Lung (tissue), 11 donors: ENCODE measurements at regions not wholly inside any gene's neighbourhood (a gene's known extent, or its start where the extent isn't known, plus 50 kb on each side); places are given as distances from the start of the nearest gene placed in this dataset.

ENCODE experiments used
- ATAC-seq: fragments of 200-7000 bp; cut with Tn5 transposase; one replicate; pipeline ENCODE4 v1.9.1; 2020; ENCODE audit warnings: moderate number of reproducible peaks; ENCODE audit not compliant: insufficient read depth, low FRiP score
- DNase-seq, 3 donors: peaks; one replicate each; pipeline ENCODE4 v3.0.0-alpha.2; 2013 to 2017
- H3K27ac ChIP-seq, 2 donors: one replicate each; pipeline ENCODE4 v1.5.1; 2013; ENCODE audit warnings: mild to moderate bottlenecking in 2 of 2, moderate library complexity in 2 of 2, control low read depth in 1 of 2, inconsistent platforms in 1 of 2, low read depth in 1 of 2, low read length in 1 of 2
- H3K27me3 ChIP-seq, 3 donors: one replicate each; pipeline ENCODE4 v1.5.1; 2013; ENCODE audit warnings: low read length in 2 of 3; ENCODE audit not compliant: control insufficient read depth in 3 of 3, insufficient read depth in 3 of 3
- H3K36me3 ChIP-seq, 4 donors: one replicate each; pipeline ENCODE4 v1.5.1; 2013; ENCODE audit warnings: low read length in 4 of 4, mild to moderate bottlenecking in 1 of 4, moderate library complexity in 1 of 4; ENCODE audit not compliant: control insufficient read depth in 4 of 4, insufficient read depth in 4 of 4
- H3K4me1 ChIP-seq, 5 donors: one replicate each; pipeline ENCODE4 v1.5.1; 2013; ENCODE audit warnings: low read length in 5 of 5, mild to moderate bottlenecking in 2 of 5, moderate library complexity in 1 of 5; ENCODE audit not compliant: control insufficient read depth in 5 of 5, insufficient read depth in 5 of 5
- H3K4me3 ChIP-seq: one replicate; pipeline ENCODE4 v1.5.1; 2013; ENCODE audit warnings: mild to moderate bottlenecking, control low read depth, moderate library complexity
- H3K9ac ChIP-seq, 2 donors: one replicate each; pipeline ENCODE4 v1.5.1; 2013; ENCODE audit warnings: low read length in 2 of 2, control low read depth in 1 of 2; ENCODE audit not compliant: insufficient read depth in 1 of 2
- H3K9me3 ChIP-seq, 4 donors: one replicate each; pipeline ENCODE4 v1.5.1; 2013; ENCODE audit warnings: low read length in 3 of 4, mild to moderate bottlenecking in 1 of 4, moderate library complexity in 1 of 4; ENCODE audit not compliant: control insufficient read depth in 4 of 4, insufficient read depth in 3 of 4
- CTCF ChIP-seq: IDR thresholded peaks from 2 replicates; pipeline ENCODE4 v1.5.1; 2012; ENCODE audit warnings: mild to moderate bottlenecking; ENCODE audit errors: control extremely low read depth, extremely low read depth
- WGBS, 2 donors: extraction: QIAGEN DNeasy Blood & Tissue Kit; methylation state at CpG; one replicate each; pipeline ENCODE4 v1.1.7; 2013; 5-methylcytosine and 5-hydroxymethylcytosine counted together
- donor health status: control.
- donor health status: control.
- donor health status: Bipolar disorder and iron deficiency.
- donor health status: healthy.
- donor health status: DM: yes; HTN: yes; CAD: no.

GRCh38 chrX:39640866-39641265 lies 456.9 kb downstream of the BCOR start:
- 67 to 89% methylated on average over 2 of the region's 2 CpGs for WGBS, 2 donors
- Histone ChIP-seq H3K27me3 (peaks cover 0 to 6% (median 2%) of the 10 kb centered on the region in 3 donors), H3K36me3 (no peaks in the 10 kb centered on the region)

GRCh38 chrX:39642071-39642470 lies 455.7 kb downstream of the BCOR start:
- peaks cover 0 to 12% (median 0%) of the 10 kb centered on the region in 4 donors for H3K9me3 ChIP-seq
- H3K27ac ChIP-seq, result no peak overlapping the region
- ATAC-seq (no peak), DNase-seq (peak; percentile 74 to 84 (median 80))
- TF ChIP-seq CTCF, result no peak
- 46 to 57% methylated on average over 10 of the region's 10 CpGs for WGBS, 2 donors
- H3K4me3 ChIP-seq, result no peak overlapping the region
- H3K36me3 ChIP-seq, result no peaks in the 10 kb centered on the region
- H3K9ac ChIP-seq, result no peak overlapping the region
- H3K4me1 ChIP-seq, result peaks cover 0 to 16% (median 0%) of the 10 kb centered on the region in 5 donors
- peaks cover 0 to 6% (median 2%) of the 10 kb centered on the region in 3 donors for H3K27me3 ChIP-seq

More at GRCh38 chrX:39640866-39641265, 456.9 kb downstream of the BCOR start:
- Histone ChIP-seq H3K9ac (no peak overlapping the region), H3K4me1 (peaks cover 0 to 16% (median 0%) of the 10 kb centered on the region in 5 donors), H3K9me3 (peaks cover 0 to 12% (median 0%) of the 10 kb centered on the region in 4 donors), H3K27ac (no peak overlapping the region), H3K4me3 (no peak overlapping the region)
- ATAC-seq, result no peak
- DNase-seq, result no peak
- no peak for TF ChIP-seq CTCF

GRCh38 chrX:39643550-39643949 lies 454.2 kb downstream of the BCOR start:
- peaks cover 0 to 10% (median 0%) of the 10 kb centered on the region in 4 donors for H3K9me3 ChIP-seq
- no peak overlapping the region for H3K4me3 ChIP-seq
- no peak for ATAC-seq
- H3K27ac ChIP-seq, result no peak overlapping the region
- TF ChIP-seq CTCF, result no peak
- H3K4me1 ChIP-seq, result peaks cover 0 to 16% (median 0%) of the 10 kb centered on the region in 5 donors
- peaks cover 0 to 6% (median 2%) of the 10 kb centered on the region in 3 donors for H3K27me3 ChIP-seq
- WGBS, 2 donors, result 71 to 98% methylated on average over 3 of the region's 3 CpGs
- no peaks in the 10 kb centered on the region for H3K36me3 ChIP-seq
- no peak for DNase-seq
- H3K9ac ChIP-seq, result no peak overlapping the region
